AML-193 (cell line): ENCODE measurements at regions not wholly inside any gene's neighbourhood (a gene's known extent, or its start where the extent isn't known, plus 50 kb on each side); places are given as distances from the start of the nearest gene placed in this dataset.
A peak's percentile ranks its signal among the peaks of the same experiment; 100 is the strongest.
"Not testable (repeated sequence)": the region's sequence is repeated elsewhere in the genome, so short reads cannot be mapped to it uniquely, and the experiment has no call there.

Source experiments
- DNase-seq, 2 experiments: peaks; one replicate each; lab custom pipeline; 2025; lab: John Stamatoyannopoulos, UW

GRCh38 chr4:26239801-26240200, 81.0 kb upstream of the RBPJ start:
- DNase-seq, result no peak

- no peak for DNase-seq
These were observed 79.6 kb upstream of the RBPJ start for GRCh38 chr4:26241179-26241578.

GRCh38 chr4:26242451-26242850, 78.4 kb upstream of the RBPJ start:
- no peak for DNase-seq

GRCh38 chr4:26244138-26244537, 76.7 kb upstream of the RBPJ start:
- DNase-seq, result not testable (repeated sequence)

GRCh38 chr4:26248647-26249046, 72.2 kb upstream of the RBPJ start:
- DNase-seq, result no peak

- no peak for DNase-seq
These were observed 68.3 kb upstream of the RBPJ start for GRCh38 chr4:26252349-26253025.

GRCh38 chr4:26253968-26254367, 66.8 kb upstream of the RBPJ start:
- no peak for DNase-seq

GRCh38 chr4:26255989-26256388, 64.8 kb upstream of the RBPJ start:
- DNase-seq, result no peak

- not testable (repeated sequence) for DNase-seq
These were observed 63.4 kb upstream of the RBPJ start for GRCh38 chr4:26257444-26257843.

- DNase-seq, result peak in 1 of 2 experiments; percentile 6
These were observed 63.0 kb upstream of the RBPJ start for GRCh38 chr4:26257850-26258249.

GRCh38 chr4:26260571-26260970, 60.2 kb upstream of the RBPJ start:
- no peak for DNase-seq

- peak; percentile 57 to 63 for DNase-seq
These were observed 59.4 kb upstream of the RBPJ start for GRCh38 chr4:26261405-26261804.

- no peak for DNase-seq
These were observed 57.6 kb upstream of the RBPJ start for GRCh38 chr4:26263165-26263564.

- no peak for DNase-seq
These were observed 56.7 kb upstream of the RBPJ start for GRCh38 chr4:26264109-26264508.

- no peak for DNase-seq
These were observed 53.7 kb upstream of the RBPJ start for GRCh38 chr4:26267087-26267486.

GRCh38 chr4:26268246-26268645, 52.6 kb upstream of the RBPJ start:
- peak; percentile 16 to 27 for DNase-seq

- DNase-seq, result no peak
These were observed 51.8 kb upstream of the RBPJ start for GRCh38 chr4:26269038-26269437.
